Activated T-helper 2 cell treated with anti-CD3 and anti-CD28 coated beads, Interferon-gamma antibody, Interleukin-2, Interleukin-4, amounts not matched to agents 10 μg/mL and 5 μg/mL and 100 μg/mL, durations not matched to agents 14 hours and 24 hours and 36 hours (primary cell): ENCODE measurements at regions not wholly inside any gene's neighbourhood (a gene's known extent, or its start where the extent isn't known, plus 50 kb on each side); places are given as distances from the start of the nearest gene placed in this dataset.
"Not testable (repeated sequence)": the region's sequence is repeated elsewhere in the genome, so short reads cannot be mapped to it uniquely, and the experiment has no call there.

ENCODE experiments used
- DNase-seq: peaks from one replicate; pipeline ENCODE4 v3.0.0; 2021; ENCODE audit warnings: low spot score
- H3K27ac Mint-ChIP-seq: one replicate; pipeline ENCODE4 v1.8.0; 2021; ENCODE audit warnings: mixed read lengths
- H3K27me3 Mint-ChIP-seq: one replicate; pipeline ENCODE4 v1.8.0; 2021; ENCODE audit warnings: low read depth, mixed read lengths
- H3K36me3 Mint-ChIP-seq: one replicate; pipeline ENCODE4 v1.8.0; 2021; ENCODE audit warnings: low read depth, mixed read lengths
- H3K4me1 Mint-ChIP-seq: one replicate; pipeline ENCODE4 v1.8.0; 2021; ENCODE audit warnings: low read depth, mixed read lengths
- H3K4me3 Mint-ChIP-seq: one replicate; pipeline ENCODE4 v1.8.0; 2021; ENCODE audit warnings: low read depth, mild to moderate bottlenecking, moderate library complexity, mixed read lengths
- H3K9me3 Mint-ChIP-seq: one replicate; pipeline ENCODE4 v1.8.0; 2021; ENCODE audit warnings: mixed read lengths
- intact Hi-C: fragments of 100-400 bp; cut with micrococcal nuclease; formaldehyde crosslinking; loops from one replicate; pipeline ENCODE4 v1.15.1; 2023

DNA sequence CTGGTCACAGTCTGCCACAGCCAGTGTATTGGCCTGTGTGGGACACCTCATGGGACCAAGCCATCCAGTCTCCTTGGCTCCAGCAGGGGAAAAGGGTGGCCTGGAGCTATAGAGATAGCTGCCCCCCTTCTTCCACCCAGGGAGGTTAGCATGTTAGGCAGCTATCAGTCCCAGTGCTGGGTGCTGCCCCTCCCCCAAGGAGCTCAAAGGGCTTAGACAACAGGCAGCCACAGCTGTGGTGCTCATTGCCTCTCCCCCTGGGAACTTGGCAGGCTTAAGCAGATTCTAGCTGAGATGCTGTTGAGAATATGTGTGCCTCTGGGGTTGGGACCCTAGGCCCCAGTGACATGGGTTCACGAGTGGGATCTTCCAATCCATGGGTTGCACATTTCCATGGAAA is 226.0 kb upstream of the PTGER4 start:
- intact Hi-C loops, result no loop called here
- peaks cover 64% of the 10 kb centered on the region for H3K9me3 Mint-ChIP-seq
- no peak overlapping the region for H3K4me3 Mint-ChIP-seq
- no peaks in the 10 kb centered on the region for H3K27me3 Mint-ChIP-seq
- DNase-seq, result no peak
- H3K27ac Mint-ChIP-seq, result no peak overlapping the region
- peaks cover 39% of the 10 kb centered on the region for H3K36me3 Mint-ChIP-seq
- H3K4me1 Mint-ChIP-seq, result peaks cover 7% of the 10 kb centered on the region

DNA sequence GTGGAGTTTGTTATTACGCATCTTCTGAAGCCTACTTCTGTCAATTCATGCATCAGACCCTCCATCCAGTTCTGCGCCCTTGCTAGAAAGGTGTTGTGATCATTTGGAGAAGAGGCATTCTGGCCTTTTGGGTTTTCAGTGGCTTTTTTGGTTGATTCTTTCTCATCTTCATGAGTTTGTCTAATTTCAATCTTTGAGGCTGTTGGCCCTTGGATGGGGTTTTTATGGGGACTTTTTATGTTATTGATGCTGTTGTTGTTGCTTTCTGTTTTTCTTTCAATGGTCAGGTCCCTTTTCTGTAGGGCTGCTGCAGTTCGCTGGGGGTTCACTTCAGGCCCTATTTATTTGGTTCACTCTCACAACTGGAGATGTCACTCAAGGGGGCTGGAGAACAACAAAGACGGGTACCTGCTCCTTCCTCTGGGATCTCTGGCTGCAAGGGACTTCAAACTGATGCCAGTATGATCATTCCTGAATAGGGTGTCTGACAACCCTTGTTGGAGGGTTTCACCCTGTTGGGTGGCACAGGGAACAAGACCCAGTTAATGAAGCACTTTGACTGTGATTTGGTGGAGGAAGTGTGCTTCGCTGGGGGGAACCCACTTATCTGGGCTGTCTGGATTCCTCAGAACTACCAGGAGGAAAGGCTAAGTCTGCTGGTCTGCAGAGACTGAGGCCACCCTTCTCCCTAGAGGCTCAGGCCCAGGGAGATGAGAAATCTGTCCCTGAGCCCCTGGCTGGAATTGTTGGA is 226.7 kb upstream of the PTGER4 start:
- Mint-ChIP-seq H3K9me3 (peaks cover 68% of the 10 kb centered on the region), H3K36me3 (peaks cover 44% of the 10 kb centered on the region), H3K27me3 (no peaks in the 10 kb centered on the region), H3K27ac (no peak overlapping the region), H3K4me1 (peaks cover 7% of the 10 kb centered on the region), H3K4me3 (no peak overlapping the region)
- intact Hi-C loops, result no loop called here
- DNase-seq, result no peak

DNA sequence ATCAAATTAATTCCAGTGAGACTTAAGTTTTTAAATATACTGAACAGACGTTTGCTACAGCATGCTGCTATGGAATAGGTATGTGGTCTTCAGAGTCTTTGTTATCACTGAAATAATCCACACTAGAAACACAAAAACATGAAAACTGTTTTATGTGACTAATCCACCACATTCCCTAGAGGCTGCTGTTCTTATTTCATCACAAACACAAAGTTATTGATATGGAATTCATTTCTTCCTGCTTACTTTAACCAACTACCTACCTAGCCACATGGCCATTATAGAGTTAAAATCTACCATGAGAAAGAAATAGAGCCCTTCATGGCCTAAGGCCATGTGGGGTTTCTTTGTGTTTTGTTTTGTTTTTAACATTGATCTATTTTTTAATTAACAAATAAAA is 232.3 kb upstream of the PTGER4 start:
- intact Hi-C loops, result no loop called here
- Mint-ChIP-seq H3K4me1 (peaks cover 15% of the 10 kb centered on the region), H3K9me3 (peaks cover 85% of the 10 kb centered on the region), H3K27ac (no peak overlapping the region), H3K36me3 (peaks cover 55% of the 10 kb centered on the region), H3K4me3 (no peak overlapping the region), H3K27me3 (no peaks in the 10 kb centered on the region)
- DNase-seq, result no peak

DNA sequence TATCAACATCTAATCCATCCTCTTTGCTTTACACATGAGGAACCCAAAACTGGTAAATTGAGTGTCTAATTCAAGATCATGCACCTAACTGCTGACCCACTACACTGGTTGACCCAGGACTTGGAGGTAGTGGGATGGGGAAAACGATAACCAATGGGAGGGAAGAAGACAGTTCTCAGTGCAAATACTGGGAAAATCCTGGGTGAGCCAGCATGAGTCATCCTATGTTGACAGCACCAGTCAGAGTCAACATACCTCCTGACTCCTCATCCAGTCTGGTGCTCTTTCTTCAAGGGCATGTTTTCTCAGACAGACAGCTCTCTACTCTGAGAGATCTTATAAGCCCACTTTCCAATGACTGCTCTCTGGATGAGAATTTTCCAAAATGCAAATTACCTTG is 232.8 kb upstream of the PTGER4 start:
- peaks cover 53% of the 10 kb centered on the region for H3K36me3 Mint-ChIP-seq
- H3K27me3 Mint-ChIP-seq, result no peaks in the 10 kb centered on the region
- peaks cover 80% of the 10 kb centered on the region for H3K9me3 Mint-ChIP-seq
- intact Hi-C loops, result no loop called here
- no peak overlapping the region for H3K4me3 Mint-ChIP-seq
- no peak overlapping the region for H3K27ac Mint-ChIP-seq
- DNase-seq, result no peak
- H3K4me1 Mint-ChIP-seq, result peaks cover 20% of the 10 kb centered on the region

DNA sequence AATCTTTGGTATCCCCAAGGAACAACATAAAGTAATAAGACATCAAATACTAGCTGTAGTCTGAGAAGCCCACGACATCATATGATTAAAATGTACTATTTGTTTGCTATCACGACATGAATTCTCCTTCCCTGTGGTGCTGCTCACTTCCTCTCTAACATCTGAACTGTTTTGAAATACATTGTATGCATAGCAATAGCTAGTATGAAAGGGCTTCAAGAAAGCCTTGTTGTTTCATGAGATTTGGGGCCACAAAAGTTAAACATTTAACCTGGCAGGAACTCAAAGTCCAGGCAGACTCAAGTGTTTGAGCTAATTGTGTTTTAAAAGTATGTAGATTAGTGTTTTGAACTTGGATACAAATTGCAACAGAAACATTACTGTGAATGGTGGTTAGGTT is 237.4 kb upstream of the PTGER4 start:
- H3K27me3 Mint-ChIP-seq, result no peaks in the 10 kb centered on the region
- H3K4me3 Mint-ChIP-seq, result no peak overlapping the region
- DNase-seq, result no peak
- peaks cover 47% of the 10 kb centered on the region for H3K4me1 Mint-ChIP-seq
- H3K36me3 Mint-ChIP-seq, result peaks cover 28% of the 10 kb centered on the region
- intact Hi-C loops, result no loop called here
- peaks cover 52% of the 10 kb centered on the region for H3K9me3 Mint-ChIP-seq
- peak overlapping the region; percentile 76 for H3K27ac Mint-ChIP-seq

DNA sequence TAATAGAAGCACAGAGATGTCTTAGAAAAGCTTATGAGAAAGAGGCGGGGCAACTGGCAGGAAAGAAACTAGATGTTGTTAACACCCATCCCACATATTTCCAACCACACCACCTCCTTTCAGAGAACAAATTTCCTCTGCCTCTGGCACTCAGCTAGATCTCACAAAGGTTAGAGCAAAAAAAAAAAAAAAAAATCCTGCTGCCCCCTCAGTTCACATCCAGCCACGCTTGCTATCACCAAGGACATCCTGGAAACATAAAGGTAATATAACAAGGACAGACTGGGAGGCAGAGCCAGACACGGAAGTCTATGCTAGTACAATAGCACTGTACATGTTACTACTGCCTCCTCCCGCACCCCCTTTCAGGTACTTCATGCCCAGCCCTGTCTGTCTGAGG is 238.0 kb upstream of the PTGER4 start:
- Mint-ChIP-seq H3K4me3 (peak overlapping the region; percentile 26), H3K27me3 (no peaks in the 10 kb centered on the region), H3K27ac (peak overlapping the region; percentile 76), H3K4me1 (peaks cover 50% of the 10 kb centered on the region), H3K9me3 (peaks cover 49% of the 10 kb centered on the region), H3K36me3 (peaks cover 28% of the 10 kb centered on the region)
- intact Hi-C loops, result loop anchor here (1.0 kb wide), 3 partner anchors 35 to 492 kb away; no protein-coding TSS in a partner anchor
- DNase-seq, result peak; percentile 34

DNA sequence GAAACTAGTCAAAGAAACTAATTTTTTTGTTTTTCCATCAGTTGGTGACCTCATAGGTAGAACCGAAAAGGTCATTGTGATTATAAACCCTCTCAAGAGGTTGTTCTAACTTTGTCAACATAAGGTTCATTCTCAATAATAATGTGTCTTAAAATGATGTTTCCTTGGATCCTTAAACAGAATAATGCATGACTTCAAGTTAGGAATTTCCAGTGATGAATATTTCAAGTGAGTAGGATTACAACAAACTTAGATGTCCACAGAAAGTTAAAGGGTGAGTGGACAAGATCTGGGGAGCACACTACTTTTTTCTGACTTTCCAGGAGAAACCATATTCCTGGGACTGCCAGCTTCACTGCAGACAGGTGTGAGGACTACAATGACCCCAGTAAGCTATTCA is 239.0 kb upstream of the PTGER4 start:
- Mint-ChIP-seq H3K36me3 (peaks cover 28% of the 10 kb centered on the region), H3K27me3 (no peaks in the 10 kb centered on the region), H3K9me3 (peaks cover 41% of the 10 kb centered on the region), H3K4me3 (no peak overlapping the region), H3K4me1 (peaks cover 58% of the 10 kb centered on the region), H3K27ac (peak overlapping the region; percentile 76)
- intact Hi-C loops, result loop anchor here (1.0 kb wide), 3 partner anchors 34 to 491 kb away; no protein-coding TSS in a partner anchor
- DNase-seq, result no peak

DNA sequence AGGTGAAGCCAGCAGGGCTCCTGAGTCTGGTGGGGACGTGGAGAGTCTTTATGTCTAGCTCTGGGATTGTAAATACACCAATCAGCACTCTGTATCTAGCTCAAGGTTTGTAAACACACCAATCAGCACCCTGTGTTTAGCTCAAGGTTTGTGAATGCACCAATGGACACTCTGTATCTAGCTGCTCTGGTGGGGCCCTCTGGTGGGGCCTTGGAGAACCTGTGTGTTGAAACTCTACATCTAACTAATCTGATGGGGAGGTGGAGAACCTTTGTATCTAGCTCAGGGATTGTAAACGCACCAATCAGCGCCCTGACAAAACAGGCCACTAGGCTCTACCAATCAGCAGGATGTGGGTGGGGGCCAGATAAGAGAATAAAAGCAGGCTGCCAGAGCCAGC is 240.6 kb upstream of the PTGER4 start:
- H3K4me3 Mint-ChIP-seq, DNase-seq, intact Hi-C loops, H3K27me3 Mint-ChIP-seq: not testable (repeated sequence)
- H3K27ac Mint-ChIP-seq, result peak overlapping the region; percentile 39
- peaks cover 69% of the 10 kb centered on the region for H3K4me1 Mint-ChIP-seq
- H3K9me3 Mint-ChIP-seq, result peaks cover 25% of the 10 kb centered on the region
- H3K36me3 Mint-ChIP-seq, result peaks cover 21% of the 10 kb centered on the region

DNA sequence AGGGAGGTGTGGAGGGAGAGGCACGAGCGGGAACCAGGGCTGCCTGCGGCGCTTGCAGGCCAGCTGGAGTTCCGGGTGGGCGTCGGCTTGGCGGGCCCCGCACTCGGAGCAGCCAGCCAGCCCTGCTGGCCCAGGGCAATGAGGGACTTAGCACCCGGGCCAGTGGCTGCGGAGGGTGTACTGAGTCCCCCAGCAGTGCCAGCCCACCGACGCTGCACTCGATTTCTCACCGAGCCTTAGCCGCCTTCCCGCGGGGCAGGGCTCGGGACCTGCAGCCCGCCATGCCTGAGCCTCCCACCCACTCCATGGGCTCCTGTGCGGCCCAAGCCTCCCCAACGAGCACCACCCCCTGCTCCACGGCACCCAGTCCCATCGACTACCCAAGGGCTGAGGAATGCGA is 241.1 kb upstream of the PTGER4 start:
- Mint-ChIP-seq H3K9me3 (peaks cover 22% of the 10 kb centered on the region), H3K4me1 (peaks cover 73% of the 10 kb centered on the region), H3K36me3 (peaks cover 24% of the 10 kb centered on the region), H3K27ac (peak overlapping the region; percentile 39)
- DNase-seq, H3K4me3 Mint-ChIP-seq, intact Hi-C loops, H3K27me3 Mint-ChIP-seq: not testable (repeated sequence)

DNA sequence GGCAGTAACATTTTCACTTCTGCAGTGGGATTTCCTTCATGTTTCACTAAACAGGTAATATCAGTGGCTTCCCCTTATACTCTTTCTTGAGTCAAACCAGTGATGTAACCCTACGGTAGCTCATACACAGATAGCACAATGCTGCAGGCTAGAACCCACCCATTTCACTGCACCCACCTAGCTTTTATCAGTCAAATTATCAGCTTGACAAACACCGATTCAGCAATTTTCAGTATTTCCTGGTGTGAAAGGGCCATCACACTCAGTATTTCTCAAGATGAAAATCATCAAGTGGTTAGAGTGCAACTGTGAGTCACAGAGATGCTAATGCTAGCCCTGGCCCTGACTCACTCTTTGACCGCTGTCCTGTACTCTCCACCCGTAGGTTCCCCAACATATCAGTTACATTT is 242.3 kb upstream of the PTGER4 start:
- H3K36me3 Mint-ChIP-seq, result peaks cover 19% of the 10 kb centered on the region
- no peak overlapping the region for H3K4me3 Mint-ChIP-seq
- peaks cover 74% of the 10 kb centered on the region for H3K4me1 Mint-ChIP-seq
- H3K27me3 Mint-ChIP-seq, result no peaks in the 10 kb centered on the region
- no peak for DNase-seq
- H3K27ac Mint-ChIP-seq, result peak overlapping the region; percentile 77
- peaks cover 12% of the 10 kb centered on the region for H3K9me3 Mint-ChIP-seq
- intact Hi-C loops, result loop anchor here (1.0 to 2.0 kb wide), 10 partner anchors 8 to 242 kb away; partner anchors contain the start of gene PTGER4

DNA sequence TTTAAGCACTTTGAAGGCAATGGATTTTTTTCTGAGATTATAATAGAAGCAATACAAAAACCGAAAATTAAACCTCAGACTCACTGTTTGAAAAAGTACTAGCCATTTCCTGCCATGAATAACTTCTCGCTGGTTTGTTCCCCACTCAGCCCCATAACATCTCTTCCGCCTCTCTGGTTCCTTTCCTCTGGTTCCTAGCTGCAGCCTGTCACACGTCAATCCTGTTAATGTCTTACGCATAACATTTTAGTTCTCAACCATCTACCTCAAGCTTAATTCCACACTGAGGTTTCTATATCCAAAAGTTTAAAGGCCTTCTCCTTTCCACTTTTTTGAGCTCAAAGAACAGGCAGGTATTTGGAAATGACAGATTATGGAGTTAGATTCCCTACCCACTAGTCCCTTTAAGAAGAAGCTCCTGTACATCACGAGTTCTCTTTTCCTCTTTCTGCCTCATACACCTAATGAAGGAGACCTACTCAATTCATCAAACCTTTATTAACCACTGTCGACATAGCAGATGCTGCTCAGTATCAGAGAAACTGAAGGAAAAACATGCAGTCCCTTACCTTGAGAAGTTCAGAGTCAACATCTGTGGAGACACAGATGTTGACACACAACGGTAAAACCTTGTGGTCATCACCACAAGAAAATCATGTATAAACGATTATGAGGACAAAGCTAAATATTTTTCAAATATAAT is 243.0 kb upstream of the PTGER4 start:
- H3K36me3 Mint-ChIP-seq, result peaks cover 16% of the 10 kb centered on the region
- peak overlapping the region; percentile 10 for H3K4me3 Mint-ChIP-seq
- peaks cover 69% of the 10 kb centered on the region for H3K4me1 Mint-ChIP-seq
- H3K27ac Mint-ChIP-seq, result peak overlapping the region; percentile 62
- intact Hi-C loops, result loop anchor here (1.0 to 2.0 kb wide), 10 partner anchors 7 to 243 kb away; partner anchors contain the start of gene PTGER4
- H3K27me3 Mint-ChIP-seq, result no peaks in the 10 kb centered on the region
- H3K9me3 Mint-ChIP-seq, result peaks cover 12% of the 10 kb centered on the region
- DNase-seq, result peak; percentile 40

DNA sequence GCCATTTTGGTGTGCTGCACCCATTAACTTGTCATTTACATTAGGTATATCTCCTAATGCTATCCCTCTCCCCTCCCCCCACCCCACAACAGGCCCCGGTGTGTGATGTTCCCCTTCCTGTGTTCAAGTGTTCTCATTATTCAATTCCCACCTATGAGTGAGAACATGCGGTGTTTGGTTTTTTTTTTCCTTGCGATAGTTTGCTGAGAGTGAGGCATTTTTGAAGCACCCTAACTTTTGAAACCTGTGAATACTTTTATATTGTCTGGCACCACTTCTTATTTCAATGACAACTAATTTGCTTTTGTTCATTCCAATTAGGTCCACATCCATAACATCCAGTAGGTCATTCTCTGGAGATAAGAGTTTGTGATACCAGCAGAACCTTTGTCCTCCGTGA is 244.0 kb upstream of the PTGER4 start:
- H3K27me3 Mint-ChIP-seq, DNase-seq: not testable (repeated sequence)
- Mint-ChIP-seq H3K4me1 (peaks cover 67% of the 10 kb centered on the region), H3K36me3 (peaks cover 16% of the 10 kb centered on the region), H3K27ac (peak overlapping the region; percentile 65), H3K4me3 (peak overlapping the region; percentile 3), H3K9me3 (peaks cover 12% of the 10 kb centered on the region)
- intact Hi-C loops, result loop anchor here (2.0 kb wide), 2 partner anchors 103 to 143 kb away; no protein-coding TSS in a partner anchor

DNA sequence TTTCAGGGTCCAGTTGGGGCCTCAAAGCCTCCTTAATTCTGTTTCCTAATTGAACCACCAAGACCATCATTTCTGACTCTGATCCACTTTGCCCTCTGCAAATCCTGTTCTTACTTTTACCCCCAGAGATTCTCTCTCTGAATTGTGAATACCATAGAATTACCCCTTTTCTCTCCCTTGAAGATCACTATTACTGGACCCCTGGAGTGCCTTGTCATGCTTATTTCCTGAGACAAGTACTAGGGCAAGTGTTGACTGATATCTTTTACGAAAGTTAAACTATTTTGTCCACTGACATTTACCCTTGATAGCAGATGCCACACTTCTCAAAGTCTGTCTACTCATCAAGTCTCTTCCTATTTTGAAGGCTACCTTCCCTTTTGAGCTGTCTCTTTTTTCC is 246.9 kb upstream of the PTGER4 start:
- no peaks in the 10 kb centered on the region for H3K9me3 Mint-ChIP-seq
- H3K36me3 Mint-ChIP-seq, result peaks cover 11% of the 10 kb centered on the region
- DNase-seq, result no peak
- H3K4me1 Mint-ChIP-seq, result peaks cover 81% of the 10 kb centered on the region
- H3K27ac Mint-ChIP-seq, result no peak overlapping the region
- intact Hi-C loops, result no loop called here
- H3K27me3 Mint-ChIP-seq, result no peaks in the 10 kb centered on the region
- H3K4me3 Mint-ChIP-seq, result no peak overlapping the region
